IPS-NIHi7 (cell line): ENCODE measurements at regions not wholly inside any gene's neighbourhood (a gene's known extent, or its start where the extent isn't known, plus 50 kb on each side); places are given as distances from the start of the nearest gene placed in this dataset.

Experiments used
- DNase-seq: peaks from one replicate; pipeline ENCODE4 v3.0.0; 2012; ENCODE audit warnings: mixed read lengths; ENCODE audit errors: extremely low spot score

DNA sequence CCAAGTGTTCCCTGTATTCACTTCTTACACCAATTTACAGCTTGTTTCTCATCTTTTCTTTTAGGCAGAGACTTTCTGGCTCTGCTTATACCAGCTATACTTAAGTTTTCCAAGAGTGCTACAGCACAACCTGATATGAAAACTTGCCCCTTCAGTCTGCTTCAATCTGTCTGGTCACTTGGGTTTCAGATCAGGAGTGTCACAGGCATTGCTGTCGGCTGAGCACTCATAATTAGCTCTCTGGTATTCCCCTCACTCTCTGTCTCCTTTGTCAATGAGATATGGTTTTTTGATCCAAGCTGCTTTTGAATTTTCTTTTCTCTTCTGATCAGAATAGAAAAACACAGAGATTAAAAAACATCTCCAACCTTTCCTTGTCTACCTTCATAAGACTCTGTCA is 194.9 kb upstream of the UMPS start:
- no peak for DNase-seq

DNA sequence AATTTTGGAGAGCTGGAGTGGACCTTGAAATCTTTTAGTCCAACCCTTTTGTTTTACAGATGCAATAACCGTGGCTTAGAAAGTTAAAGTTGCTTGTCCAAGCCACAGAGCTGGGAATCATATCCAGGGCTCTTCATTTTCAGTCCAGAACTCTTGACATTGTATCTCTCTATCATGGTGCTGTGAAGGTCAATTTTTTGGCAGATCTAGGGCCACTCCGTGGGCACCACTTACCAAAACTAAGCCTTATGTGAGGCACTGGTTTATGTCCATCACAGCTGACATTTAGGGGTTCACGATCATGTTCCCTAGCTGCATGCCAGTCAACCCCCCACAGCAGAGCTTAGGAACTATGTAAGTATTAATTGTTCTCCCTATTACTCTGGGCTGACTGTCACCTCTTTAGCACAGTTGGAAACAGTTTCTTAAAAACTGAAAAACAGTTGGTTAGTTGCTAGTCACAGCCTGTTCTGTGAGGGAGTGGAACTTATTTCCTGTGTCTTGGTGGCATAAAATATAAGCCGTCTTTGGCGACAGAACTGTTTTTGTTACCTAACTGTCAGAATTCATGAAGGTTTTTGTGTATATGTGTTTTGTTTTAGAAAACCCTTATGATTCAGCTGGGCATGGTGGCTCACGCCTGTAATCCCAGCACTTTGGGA is 189.6 kb upstream of the UMPS start:
- DNase-seq, result no peak

GRCh38 chr3:124542214-124542869 is 187.9 kb upstream of the UMPS start:
- no peak for DNase-seq

DNA sequence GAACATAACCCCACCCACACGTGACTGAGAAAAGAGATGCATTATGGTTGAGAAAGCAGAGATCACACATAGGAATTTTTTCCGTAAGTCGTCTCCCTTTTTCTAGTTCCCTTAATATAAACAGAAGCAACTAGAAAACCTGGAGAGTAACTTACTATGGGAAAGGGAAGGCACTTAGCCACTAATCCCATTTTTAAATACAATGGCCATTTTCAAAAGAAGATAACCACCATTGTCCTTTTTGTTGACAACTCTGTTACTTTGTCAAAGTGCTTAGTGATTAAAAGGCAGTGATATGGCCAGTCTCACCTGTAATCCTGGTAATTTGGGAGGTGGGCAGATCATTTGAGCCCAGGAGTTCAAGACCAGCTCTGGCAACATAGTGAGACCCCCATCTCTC is 184.4 kb upstream of the UMPS start:
- DNase-seq, result no peak

DNA sequence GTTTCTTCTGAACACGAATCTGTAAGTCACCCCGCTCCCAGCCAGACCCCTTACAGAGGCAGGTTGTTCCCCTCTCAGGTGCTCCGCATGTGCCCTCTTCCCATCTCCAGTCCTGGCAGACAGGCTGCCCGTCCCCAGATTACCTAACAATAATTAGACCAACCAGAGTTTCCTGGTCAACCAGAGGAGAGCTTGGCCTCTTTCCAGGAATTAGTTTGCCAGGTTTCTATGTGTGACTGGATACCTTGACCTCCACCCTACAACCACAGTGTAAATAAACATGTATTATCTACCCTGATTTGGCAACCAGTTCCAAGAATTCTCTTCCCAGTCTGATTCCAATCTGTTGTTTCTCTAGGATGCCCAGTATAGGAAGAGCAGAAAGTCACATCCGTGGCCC is 178.0 kb upstream of the UMPS start:
- no peak for DNase-seq

- DNase-seq, result no peak
Observed at GRCh38 chr3:124553178-124553577, 177.1 kb upstream of the UMPS start.

GRCh38 chr3:124556636-124557035 is 173.6 kb upstream of the UMPS start:
- DNase-seq, result no peak

- no peak for DNase-seq
Observed at GRCh38 chr3:124557433-124558232, 172.6 kb upstream of the UMPS start.

DNA sequence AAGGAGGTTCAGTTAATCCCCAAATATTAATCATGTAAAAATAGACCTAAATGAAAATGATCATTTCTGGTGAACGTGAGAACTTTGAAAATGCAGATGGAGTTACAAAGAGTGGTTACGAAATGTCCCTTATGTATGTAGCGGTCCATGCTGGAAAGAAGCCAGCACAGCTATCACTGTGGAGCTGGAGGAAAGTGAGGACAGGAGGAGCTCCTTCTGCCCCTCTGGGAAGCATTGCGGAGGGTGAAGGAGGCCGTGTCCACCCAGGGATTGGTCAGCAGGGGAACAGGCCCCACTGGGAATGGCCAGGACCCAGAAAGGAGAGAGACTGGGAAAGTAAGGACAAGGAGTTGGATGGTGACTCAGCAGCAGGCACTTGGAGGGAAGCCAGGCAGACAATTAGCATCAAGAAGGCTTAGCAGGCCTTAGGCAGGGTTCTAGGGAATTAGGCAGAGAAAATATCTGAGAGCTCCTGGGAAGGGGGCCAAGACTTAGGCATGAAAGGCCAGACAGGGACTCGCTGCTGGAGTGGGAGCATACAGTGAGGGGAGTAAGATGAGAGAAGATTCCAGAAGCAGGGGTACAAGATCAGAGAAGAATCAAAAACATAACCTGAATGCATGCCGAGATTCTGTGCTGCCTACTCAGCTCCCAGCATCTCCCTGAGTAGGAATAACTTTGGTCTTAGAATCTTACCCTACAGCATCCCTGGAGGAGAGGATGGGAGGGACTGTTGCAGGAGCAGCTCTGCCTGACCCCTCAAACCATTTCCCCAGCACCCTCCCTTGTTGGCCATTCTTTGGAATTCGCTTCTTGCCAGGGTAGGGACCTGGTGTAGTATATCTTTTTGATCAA is 171.0 kb upstream of the UMPS start:
- DNase-seq, result peak; percentile 31

DNA sequence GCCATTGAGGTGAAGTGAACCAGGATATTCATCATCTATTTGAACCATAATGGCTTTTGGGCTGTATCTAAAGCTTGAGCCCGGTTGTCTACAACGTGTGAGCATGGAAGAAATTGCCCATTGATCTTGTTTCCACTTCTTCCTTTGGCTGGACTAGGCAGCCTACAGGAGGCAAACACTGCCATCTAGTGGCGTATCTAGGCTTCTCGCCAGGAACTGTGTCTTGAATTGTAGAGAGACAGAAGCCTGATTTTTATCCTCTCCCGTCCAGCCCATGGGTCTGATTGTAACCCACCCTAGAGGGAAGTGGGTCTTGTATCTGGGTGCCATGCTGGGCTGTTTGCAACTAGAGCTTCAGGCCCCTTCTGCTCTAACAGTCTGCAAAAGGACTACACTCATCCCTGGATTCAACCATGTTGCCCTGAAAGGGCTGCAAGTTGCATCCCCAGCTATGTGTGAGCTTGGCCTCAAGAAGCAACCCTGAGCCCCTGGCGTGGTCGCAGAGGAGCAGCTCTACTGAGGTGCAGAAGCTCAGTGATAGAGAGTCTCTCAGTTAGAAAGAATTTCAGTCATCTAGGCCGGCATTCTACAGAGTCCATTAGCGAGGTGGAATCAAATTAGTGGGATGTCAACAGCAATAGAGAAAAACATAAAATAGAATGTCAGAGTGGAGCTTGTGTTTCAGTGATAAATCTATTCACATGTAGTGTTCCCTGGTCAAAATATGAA is 170.2 kb upstream of the UMPS start:
- peak; percentile 81 for DNase-seq

DNA sequence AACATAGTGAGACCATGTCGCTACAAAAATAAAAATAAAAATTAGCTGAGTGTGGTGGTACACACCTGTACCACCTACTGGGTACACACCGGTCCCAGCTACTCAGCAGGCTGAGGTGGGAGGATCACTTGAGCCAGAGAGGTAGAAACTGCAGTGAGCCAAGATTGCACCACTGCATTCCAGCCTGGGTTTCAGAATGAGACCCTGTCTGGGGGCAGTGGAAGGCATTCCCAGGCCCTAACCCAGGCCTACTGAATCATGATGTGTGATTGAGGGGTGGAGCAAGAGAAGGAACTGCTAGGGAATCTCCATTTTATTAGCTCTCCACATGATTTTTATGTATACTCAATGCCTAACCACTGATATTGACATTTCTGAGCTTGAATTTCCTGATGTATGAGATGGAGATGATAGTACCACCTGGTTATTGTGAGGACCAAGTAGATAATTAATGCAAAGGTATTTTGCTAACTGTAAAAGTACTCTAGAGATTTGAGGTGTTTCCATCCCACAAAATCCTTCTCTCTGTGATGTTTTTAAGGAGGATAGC is 169.5 kb upstream of the UMPS start:
- no peak for DNase-seq

DNA sequence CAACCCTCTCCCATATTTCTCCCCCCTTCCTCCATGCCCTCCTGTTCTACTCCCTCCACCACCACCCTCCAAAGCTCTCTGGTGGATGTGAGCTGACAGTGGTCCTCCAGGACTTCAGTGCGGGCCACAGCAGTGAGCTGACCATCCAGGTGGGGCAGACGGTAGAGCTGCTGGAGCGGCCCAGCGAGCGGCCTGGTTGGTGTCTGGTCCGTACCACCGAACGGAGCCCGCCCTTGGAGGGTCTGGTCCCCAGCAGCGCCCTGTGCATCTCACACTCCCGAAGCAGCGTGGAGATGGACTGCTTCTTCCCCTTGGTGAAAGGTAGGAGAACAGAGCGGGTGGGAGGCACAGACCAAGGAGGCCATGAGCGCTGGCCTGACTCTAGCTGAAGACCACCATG is 167.5 kb upstream of the UMPS start:
- no peak for DNase-seq

- no peak for DNase-seq
Observed at GRCh38 chr3:124563376-124563775, 166.9 kb upstream of the UMPS start.

GRCh38 chr3:124565013-124565412 is 165.2 kb upstream of the UMPS start:
- peak; percentile 79 for DNase-seq

DNA sequence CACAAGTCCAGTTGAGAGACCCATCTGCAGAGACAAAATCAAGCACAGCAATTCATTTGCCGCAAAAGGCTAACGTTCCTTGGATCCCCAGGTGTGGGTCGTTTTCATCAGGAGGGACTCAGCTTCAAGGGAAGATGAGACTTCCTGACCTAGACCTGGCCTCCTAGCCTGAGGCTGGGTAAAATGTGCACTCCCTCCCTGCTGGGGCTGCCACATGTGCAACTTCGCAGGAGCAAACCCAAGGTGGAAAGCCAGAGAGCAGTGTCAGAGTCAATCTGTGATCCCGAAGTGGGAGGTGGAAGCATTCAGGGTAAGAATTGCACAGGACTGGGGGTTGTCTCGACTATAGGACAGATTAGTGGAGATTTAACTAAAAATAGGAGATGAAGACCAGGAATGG is 164.7 kb upstream of the UMPS start:
- no peak for DNase-seq

- DNase-seq, result no peak
Observed at GRCh38 chr3:124566701-124567100, 163.6 kb upstream of the UMPS start.

DNA sequence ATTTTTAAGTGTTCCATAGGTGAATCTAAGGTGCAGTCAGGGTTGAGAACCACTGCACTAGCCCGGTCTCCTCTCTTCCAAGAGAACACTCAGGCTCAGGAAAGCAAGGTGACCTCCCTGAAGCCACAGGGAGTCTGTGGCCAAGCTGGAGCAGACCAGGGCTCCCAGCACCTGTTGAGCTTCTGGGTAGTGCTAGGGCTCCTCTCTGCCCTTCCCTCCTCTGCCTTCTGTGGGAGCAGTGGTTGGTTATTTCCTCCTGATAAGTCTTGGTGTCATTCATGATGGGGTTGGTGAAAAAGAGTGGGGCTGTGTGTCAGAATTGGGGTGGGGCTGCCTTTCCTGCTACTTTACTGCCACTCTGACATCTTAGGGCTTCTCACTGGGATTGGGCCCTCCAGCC is 163.1 kb upstream of the UMPS start:
- no peak for DNase-seq

- no peak for DNase-seq
Observed at GRCh38 chr3:124569761-124570160, 160.5 kb upstream of the UMPS start.

DNA sequence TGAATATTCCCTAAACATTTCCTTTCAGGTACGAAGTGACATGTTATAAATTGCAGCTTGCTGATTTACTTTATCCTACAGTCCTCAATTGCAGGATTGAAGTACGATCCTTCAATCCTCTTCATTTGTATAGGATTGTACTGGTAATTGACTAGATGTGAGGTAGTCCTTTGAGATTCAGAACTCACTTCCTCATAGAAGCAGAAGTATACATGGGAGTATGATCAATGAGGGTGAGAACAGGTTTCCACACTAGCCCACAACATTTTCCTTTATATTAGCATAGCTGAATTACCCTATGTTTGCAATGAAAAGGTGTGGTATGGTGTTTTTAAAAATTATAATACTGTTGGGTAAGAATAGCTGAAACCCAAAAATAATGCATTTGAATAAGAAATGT is 160.0 kb upstream of the UMPS start:
- DNase-seq, result no peak

DNA sequence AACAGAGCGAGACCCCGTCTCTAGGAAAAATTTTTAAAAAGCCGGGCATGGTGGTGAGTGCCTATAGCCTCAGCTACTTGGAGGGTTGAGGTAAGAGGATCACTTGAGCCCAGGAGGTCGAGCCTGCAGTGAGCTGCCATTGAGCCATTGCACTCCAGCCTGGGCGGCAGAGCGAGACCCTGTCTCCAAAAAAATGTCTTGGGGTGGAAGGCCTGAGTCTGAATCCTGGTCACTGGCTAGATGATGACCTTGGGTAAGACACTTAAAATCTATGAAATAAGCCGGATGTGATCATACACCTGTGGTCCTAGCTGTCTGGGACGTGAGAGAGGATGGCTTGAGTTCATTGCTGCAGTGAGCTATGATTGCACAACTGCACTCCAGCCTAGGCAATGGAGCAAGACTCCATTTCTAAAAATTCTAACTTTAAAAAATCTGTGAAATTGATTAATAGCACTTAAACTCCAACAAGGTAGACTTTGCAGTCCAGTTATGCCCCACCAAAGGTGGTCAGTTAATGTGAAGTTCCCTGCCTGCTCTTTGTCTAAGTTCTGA is 157.3 kb upstream of the UMPS start:
- DNase-seq, result no peak

DNA sequence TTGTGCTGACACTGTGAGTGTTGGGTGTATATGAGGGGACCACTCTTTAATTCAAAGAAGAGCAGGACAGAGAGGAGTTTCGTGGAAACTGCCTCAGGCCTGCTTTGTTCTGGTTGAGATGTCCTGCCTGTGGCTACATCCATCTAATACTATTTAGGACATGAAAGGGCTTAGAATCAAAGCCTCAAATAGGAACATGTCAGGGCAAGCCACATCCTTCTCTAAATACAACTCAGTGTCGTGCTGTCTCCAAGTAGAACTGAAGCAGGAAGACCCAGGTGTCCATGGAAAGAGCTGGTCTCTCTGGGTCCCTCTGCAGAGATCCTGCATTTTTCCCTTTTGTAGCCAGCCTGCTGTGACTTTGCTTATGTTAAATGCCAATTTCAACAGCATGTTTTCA is 156.2 kb upstream of the UMPS start:
- no peak for DNase-seq
